MG63 (cell line): ENCODE measurements at regions not wholly inside any gene's neighbourhood (a gene's known extent, or its start where the extent isn't known, plus 50 kb on each side); places are given as distances from the start of the nearest gene placed in this dataset.

Source experiments
- DNase-seq: peaks from one replicate; pipeline ENCODE4 v3.0.0-alpha.2; 2020
- H3K27me3 ChIP-seq: fragments of 250-450 bp; sonication (Bioruptor Pico); 2 replicates; pipeline ENCODE4 v1.5.1; 2020; ENCODE audit warnings: mild to moderate bottlenecking, moderate library complexity
- H3K36me3 ChIP-seq: fragments of 250-450 bp; sonication (Bioruptor Pico); 2 replicates; pipeline ENCODE4 v1.5.1; 2020; ENCODE audit warnings: mild to moderate bottlenecking, moderate library complexity
- H3K4me3 ChIP-seq: fragments of 250-450 bp; sonication (Bioruptor Pico); 2 replicates; pipeline ENCODE4 v1.5.1; 2020; ENCODE audit warnings: mild to moderate bottlenecking, moderate library complexity
- H3K9me3 ChIP-seq: fragments of 250-450 bp; sonication (Bioruptor Pico); 2 replicates; pipeline ENCODE4 v1.5.1; 2020; ENCODE audit warnings: mild to moderate bottlenecking, moderate library complexity

DNA sequence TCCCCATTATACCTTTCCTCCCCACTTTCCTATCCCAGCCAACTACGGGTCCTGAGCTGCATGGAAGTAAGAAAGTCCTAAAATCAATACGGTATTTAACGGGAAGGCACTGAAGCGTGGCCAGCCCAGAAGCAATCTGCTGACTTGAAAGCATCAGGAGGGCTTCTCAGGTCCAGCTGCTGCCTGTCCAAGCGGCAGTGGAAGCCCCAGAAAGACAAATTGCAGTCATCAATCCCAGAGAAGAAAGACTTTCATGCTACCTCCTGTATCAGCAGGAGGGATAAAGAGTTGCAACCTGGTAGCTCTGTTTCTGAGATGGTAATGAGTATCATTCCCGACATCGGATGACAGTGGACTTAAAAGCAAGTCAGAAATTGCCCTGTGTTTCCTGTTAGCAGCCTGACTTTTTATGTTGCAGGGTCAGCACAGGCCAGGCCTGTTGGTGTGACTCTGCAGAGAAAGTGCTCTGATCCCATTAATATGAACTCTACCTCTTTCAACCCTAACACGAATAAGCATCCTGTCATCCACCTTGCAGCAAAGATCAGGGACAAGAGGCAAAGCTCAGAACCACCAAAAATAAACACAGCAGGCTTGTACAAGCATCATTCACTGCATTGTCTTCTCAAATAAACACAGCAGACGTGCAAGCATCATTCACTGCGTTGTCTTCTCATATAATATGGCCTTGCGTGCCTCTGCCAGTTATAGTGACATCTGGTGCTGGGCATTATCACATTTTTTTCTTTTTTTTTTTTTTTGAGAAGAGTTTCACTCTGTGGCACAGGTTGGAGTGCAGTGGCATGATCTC lies 358.6 kb upstream of the CDH11 start:
- no peak for DNase-seq
- Histone ChIP-seq H3K4me3 (no peak overlapping the region), H3K36me3 (no peaks in the 10 kb centered on the region), H3K9me3 (no peaks in the 10 kb centered on the region), H3K27me3 (no peaks in the 10 kb centered on the region)

DNA sequence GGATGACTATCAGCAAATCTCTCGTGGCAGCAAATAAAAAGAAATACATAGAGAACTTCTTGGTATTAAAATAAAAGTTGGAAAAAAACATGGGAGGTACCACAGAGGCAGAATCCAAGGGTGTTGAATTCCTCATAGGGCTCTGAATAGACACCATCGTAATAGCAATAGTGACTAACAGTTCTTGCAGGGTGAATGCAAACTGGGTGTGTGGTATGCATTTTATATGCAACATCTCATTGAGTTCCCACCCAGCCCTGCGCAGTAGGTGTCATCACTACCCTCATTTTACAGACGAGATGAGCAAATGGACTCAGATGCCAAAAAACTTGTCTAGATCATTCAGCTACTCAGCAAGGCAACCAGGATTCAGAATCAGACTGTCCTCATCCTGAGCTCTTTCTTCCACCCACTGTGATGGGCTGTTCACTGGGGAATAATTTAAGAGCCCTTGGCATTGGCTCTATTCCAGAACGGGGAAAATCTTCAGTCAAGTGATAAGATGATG lies 354.6 kb upstream of the CDH11 start:
- H3K4me3 ChIP-seq = no peak overlapping the region

DNA sequence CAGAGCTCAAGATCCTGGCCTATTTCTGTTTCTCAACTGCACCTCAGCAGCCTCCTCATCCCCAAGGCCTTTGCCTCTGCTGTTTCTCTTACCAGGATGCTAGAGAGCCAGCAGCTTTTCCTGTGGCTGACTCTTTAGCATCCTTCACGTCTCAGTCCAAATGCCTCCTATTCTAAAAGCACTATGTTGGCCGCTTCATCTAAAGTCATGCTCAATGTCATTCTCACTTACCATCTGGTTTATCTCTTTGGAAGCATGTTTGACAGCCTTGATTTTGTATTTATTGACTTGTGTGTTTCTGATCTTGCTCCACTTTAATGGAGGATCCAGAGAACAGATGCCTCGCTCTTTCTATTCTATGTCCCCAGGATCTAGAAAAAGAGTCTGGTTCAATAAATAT lies 351.8 kb upstream of the CDH11 start:
- DNase-seq = no peak
- Histone ChIP-seq H3K36me3 (no peaks in the 10 kb centered on the region), H3K4me3 (no peak overlapping the region), H3K27me3 (no peaks in the 10 kb centered on the region), H3K9me3 (no peaks in the 10 kb centered on the region)

More for the DNA sequence above, 354.6 kb upstream of the CDH11 start:
- H3K9me3 ChIP-seq = no peaks in the 10 kb centered on the region
- H3K27me3 ChIP-seq = no peaks in the 10 kb centered on the region
- DNase-seq = no peak
- H3K36me3 ChIP-seq = no peaks in the 10 kb centered on the region

DNA sequence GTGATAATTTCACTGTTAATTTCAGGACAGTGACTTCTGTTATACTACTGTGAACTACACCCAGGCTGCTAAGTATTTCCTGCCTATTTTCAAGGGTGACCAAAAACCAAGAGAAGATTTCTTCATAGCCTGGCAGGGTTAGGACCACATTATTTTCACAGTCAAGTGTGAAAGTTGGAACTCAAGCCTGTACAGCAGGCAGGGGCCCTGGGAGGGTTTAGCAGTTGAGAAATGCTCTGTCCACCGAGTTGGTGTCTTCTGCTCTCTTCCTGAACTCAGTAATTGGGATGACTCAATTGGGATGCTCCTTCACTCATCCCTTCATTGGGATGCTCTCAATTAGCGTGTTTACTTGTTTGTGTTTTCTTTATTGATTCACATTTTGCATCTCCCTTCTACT lies 347.3 kb upstream of the CDH11 start:
- H3K27me3 ChIP-seq = no peaks in the 10 kb centered on the region
- H3K9me3 ChIP-seq = no peaks in the 10 kb centered on the region
- H3K36me3 ChIP-seq = no peaks in the 10 kb centered on the region
- DNase-seq = no peak
- no peak overlapping the region for H3K4me3 ChIP-seq

DNA sequence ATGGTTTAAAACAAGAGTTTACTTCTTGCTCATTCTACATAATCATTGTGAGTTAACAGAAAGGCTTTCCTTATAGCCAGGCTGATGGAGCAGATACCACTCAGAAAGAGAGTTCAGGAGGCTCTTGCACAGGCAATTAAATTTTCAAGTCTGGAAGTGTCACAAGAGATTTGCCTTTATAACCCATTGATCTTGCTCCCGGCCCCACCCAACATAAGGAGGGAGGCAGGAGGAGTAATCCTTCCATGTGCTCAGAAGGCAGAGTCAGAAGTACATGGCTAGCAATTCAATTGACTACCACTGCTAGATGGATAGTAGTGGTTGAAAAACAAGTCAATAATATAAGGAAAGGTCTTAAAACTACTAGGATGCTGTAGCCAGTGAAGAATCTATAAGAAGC lies 346.3 kb upstream of the CDH11 start:
- Histone ChIP-seq H3K4me3 (no peak overlapping the region), H3K9me3 (no peaks in the 10 kb centered on the region), H3K36me3 (no peaks in the 10 kb centered on the region), H3K27me3 (no peaks in the 10 kb centered on the region)
- no peak for DNase-seq

DNA sequence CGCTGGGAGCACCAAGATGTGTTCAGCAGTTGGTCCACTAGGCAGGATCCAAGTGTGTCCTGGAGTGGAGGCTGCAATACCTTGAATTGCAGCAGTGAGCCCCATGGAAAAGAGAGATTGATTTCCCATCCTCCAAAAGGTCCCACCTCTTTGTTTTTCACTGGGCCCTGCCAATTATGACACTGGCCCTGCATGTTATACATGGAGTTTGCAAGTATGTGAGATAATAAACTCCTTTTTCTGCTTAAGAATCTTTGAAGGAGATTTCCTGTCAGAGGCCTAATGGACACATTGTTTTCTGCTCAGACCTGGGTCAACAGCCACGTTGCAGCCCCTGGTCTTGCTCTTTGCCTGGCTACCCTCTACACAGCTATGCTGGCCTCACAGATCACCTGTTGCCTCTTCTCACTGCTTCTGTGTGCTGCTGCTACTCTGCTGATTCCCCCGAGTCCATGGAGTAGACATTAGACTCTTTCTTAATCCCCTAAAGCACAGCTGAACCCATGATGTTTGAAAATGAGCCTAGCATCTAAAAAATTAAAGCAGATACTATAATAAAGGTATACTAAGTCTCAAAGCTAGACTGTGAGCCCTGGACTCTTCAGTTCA lies 341.9 kb upstream of the CDH11 start:
- no peak overlapping the region for H3K4me3 ChIP-seq
- no peaks in the 10 kb centered on the region for H3K36me3 ChIP-seq
- H3K9me3 ChIP-seq = no peaks in the 10 kb centered on the region
- DNase-seq = no peak
- no peaks in the 10 kb centered on the region for H3K27me3 ChIP-seq

DNA sequence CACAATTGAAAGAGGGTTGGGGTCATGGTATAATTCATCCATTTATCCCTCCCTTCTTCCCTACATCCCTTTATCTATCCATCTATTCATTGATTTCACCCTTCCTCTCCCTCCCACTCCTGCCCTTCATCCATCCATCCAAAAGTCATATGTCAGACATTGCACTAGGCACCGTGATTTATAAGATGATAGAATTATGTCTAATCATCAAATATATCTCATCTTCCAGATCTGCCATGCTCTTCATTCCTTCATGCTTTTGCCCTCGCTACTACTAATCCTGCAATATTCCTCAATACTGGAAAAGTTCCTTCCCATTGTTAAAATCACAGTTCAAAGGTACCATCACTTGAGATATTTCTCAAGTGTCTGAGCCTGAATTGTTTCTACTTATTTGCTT lies 335.2 kb upstream of the CDH11 start:
- DNase-seq = no peak
- H3K4me3 ChIP-seq = no peak overlapping the region
- no peaks in the 10 kb centered on the region for H3K27me3 ChIP-seq
- H3K9me3 ChIP-seq = no peaks in the 10 kb centered on the region
- H3K36me3 ChIP-seq = no peaks in the 10 kb centered on the region

DNA sequence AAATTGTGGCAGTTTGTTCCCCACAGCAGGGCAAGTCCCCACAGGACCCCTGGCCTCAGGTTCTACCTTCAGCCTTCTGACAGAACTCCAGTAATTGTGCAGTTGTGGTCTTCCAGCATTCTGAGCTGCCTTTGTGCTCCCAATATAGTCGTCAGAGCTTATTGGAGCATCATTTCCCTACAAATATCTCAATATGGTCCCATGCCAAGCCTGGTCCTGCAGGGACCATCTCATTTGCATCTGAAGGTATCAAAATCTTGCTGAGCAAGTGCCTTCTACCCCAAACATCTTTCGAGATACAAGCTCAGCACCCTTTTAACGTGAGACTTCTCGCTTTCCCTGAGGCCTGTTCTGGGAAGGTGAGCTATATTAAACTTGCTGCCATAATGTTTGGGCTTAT lies 333.9 kb upstream of the CDH11 start:
- DNase-seq = no peak
- H3K36me3 ChIP-seq = no peaks in the 10 kb centered on the region
- H3K27me3 ChIP-seq = no peaks in the 10 kb centered on the region
- no peaks in the 10 kb centered on the region for H3K9me3 ChIP-seq
- no peak overlapping the region for H3K4me3 ChIP-seq

DNA sequence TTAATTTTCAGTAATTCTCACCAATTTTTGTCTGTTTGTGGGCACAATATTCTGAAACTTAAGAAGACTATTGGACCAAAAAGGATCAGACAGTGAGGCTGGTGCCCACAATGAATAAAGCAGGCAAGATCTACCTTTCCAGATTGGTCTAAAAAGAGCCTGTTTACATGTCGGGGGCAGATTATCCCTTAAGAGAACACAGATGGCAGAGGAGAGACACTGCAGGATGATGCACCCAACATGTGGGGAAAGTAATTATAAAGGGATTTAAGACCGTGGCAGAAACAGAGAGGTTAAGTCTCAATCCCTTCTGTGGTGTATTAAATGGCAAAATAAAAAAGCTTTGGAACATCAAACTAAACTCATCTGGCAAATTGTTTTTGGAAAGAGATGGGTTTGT lies 331.8 kb upstream of the CDH11 start:
- DNase-seq = no peak
- Histone ChIP-seq H3K9me3 (no peaks in the 10 kb centered on the region), H3K27me3 (no peaks in the 10 kb centered on the region), H3K4me3 (no peak overlapping the region), H3K36me3 (no peaks in the 10 kb centered on the region)

DNA sequence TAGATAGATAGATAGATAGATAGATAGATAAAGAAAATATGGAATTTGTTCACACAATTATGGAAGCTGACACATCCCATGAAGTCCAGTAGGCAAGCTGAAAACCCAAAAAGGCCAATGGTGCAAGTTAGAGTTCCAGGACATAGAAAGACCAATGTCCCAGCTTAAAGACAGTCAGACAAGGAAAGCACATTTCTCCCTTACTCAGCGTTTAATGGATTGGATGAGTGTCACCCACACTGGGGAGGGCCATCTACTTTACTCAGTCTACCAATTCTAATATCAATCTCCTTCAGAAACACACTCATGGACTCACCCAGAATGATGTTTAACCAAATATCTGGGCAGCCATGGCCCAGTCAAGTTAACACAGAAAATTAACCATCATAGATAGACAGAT lies 327.7 kb upstream of the CDH11 start:
- no peaks in the 10 kb centered on the region for H3K36me3 ChIP-seq
- H3K4me3 ChIP-seq = no peak overlapping the region
- H3K27me3 ChIP-seq = no peaks in the 10 kb centered on the region
- no peak for DNase-seq
- H3K9me3 ChIP-seq = no peaks in the 10 kb centered on the region

DNA sequence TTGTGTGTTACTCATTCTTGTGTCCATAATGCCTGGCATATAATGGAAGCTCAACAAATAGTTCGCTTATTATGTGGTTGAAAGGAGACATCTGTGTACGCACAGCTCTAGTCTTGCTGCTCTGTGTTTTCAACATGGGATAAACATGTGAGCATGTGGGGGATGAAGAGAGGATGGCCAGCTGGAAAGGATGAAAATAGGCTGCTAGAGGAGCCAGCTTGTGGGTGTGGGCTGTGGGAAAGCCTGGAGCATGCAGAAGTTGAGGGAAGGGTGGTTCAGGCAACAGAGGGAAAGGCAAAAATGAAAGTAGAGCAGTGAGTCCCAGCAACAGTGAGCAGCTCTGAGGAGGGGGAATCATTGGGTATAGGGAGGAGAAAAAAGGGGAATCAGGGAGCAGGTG lies 324.6 kb upstream of the CDH11 start:
- no peaks in the 10 kb centered on the region for H3K9me3 ChIP-seq
- H3K27me3 ChIP-seq = no peaks in the 10 kb centered on the region
- no peak overlapping the region for H3K4me3 ChIP-seq
- no peak for DNase-seq
- H3K36me3 ChIP-seq = no peaks in the 10 kb centered on the region

DNA sequence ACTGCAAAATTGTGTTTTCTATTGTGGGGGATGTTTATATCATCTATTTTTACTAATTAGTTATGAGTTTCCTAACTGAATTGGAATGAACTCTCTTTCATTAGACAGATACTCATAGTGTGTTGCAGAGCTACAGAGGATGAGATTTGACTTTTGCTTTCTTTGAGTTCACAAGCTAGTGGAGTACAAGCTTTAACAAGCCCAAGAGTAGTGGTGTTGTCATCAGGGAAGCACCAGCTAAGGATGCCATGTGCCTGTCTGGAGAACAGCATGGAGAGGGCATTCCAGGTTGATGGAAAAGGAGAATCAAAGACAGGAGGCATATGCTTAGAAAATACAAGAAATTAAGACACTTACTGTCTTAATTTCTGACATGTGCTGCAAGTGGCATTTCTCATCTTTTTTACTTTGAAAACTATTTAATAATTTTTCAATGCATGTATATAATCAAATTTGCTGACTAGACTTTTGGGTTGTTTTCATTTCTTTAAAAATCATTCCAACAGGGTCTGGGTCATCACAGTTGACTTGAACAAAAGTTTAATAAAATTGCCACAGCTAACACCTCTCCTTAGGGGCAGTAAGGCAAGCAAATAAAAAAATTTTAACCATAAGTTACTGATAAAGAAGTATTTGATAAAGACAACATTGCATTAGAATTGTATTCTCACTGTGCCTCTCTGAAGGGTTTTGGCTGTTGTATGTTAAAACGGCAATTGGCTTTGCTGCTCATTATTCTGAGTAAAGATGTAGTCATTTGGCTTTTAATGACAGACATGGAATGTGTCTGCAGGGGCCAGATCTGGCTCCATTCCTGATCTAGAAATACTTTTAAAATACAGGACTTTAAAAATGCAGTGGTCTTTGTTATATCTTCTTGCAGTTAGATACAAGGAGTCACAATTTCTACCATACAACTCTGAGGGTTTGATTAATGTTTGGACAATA lies 323.7 kb upstream of the CDH11 start:
- no peaks in the 10 kb centered on the region for H3K36me3 ChIP-seq
- H3K9me3 ChIP-seq = no peaks in the 10 kb centered on the region
- H3K4me3 ChIP-seq = no peak overlapping the region
- DNase-seq = no peak
- no peaks in the 10 kb centered on the region for H3K27me3 ChIP-seq

DNA sequence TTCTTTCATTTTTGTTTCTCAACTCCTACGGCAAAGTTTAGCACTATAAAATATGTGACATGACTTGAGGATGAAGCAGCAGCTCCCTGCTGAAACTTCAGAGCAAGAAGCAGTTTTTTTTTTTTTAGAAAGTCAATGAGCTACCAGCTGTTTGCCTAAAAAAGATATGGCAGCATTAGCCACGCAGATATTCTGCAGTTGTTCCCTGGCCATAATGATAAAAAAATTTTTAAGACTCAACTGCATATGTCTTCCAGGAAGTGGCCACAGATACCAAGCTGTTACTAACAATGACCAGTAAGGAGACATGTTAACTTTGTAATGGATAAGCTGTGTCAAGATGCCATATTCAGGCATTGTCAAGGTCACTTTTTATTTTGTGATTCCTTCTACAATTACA lies 319.6 kb upstream of the CDH11 start:
- no peaks in the 10 kb centered on the region for H3K9me3 ChIP-seq
- H3K4me3 ChIP-seq = no peak overlapping the region
- DNase-seq = no peak
- H3K36me3 ChIP-seq = no peaks in the 10 kb centered on the region
- no peaks in the 10 kb centered on the region for H3K27me3 ChIP-seq

DNA sequence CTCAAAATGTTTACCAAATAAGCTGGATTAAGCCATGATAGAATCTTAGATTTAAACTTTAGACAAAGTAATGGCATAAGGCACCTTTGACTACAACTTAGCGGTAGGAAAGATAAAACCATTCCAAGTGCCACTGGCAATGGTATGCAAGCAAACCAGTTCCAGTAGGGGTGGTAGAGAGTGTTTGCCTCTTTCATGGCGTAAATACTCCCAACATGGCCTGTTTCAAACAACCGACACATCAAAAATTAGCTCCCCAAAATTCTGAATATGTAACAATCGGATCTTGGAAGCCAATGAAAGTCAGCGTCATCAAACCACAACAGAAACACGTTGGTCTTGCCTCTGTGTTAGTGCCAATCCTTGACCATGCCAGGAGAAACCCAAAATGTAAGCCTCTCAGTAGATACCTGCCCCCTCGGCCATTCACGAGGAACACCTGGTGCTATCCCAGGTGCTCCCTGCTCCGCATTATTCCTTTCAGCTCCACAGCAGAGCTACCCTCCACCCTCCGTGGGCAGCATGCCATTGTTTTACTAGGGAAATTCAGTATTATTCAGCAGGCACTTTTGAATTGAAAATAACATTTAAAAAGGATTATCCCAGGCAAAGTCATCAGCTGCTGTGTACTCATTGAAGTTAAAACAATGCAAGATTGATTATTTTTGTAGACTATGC lies 307.8 kb upstream of the CDH11 start:
- H3K27me3 ChIP-seq = no peaks in the 10 kb centered on the region
- no peak overlapping the region for H3K4me3 ChIP-seq
- H3K36me3 ChIP-seq = no peaks in the 10 kb centered on the region
- DNase-seq = no peak
- H3K9me3 ChIP-seq = no peaks in the 10 kb centered on the region

DNA sequence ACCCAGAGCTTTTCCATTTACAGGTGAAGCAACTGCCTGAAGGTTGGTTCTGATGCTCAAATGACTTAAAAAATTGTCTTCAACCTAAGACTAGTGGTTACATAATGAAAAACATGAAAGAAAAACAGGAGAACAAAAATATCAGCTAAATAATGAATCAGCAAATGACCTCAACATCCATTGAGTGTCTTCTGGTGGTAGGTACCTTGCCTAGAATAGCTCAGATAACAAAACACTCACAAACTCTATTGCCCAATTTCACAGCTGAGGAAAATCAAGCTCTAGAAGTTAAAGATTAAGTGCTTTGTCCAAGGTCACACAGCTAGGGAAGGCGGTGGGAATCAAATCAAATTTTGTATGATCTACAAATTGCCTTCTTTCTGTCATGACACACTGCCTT lies 304.6 kb upstream of the CDH11 start:
- H3K9me3 ChIP-seq = no peaks in the 10 kb centered on the region
- no peaks in the 10 kb centered on the region for H3K27me3 ChIP-seq
- H3K36me3 ChIP-seq = no peaks in the 10 kb centered on the region
- no peak for DNase-seq
- H3K4me3 ChIP-seq = no peak overlapping the region

DNA sequence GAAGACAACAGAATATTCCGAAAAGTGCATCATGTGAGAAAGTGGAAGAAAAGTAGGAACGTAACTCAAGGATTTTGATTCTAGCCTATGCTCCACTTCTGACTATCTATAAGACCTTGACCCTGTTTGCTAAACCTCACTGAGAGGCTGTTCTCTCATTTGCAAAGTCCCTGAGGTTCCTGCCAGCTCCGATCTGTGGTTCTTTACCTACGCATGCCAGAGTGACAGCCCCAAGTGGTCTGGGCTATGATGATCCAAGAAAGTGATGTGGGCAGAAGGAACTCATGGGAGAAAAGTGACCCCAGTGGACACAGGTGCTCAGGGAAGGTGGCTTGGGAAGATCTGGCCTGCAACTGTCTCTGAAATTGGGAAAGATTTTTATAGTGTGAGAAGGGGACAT lies 301.1 kb upstream of the CDH11 start:
- Histone ChIP-seq H3K4me3 (no peak overlapping the region), H3K9me3 (no peaks in the 10 kb centered on the region), H3K36me3 (no peaks in the 10 kb centered on the region), H3K27me3 (no peaks in the 10 kb centered on the region)
- DNase-seq = no peak

DNA sequence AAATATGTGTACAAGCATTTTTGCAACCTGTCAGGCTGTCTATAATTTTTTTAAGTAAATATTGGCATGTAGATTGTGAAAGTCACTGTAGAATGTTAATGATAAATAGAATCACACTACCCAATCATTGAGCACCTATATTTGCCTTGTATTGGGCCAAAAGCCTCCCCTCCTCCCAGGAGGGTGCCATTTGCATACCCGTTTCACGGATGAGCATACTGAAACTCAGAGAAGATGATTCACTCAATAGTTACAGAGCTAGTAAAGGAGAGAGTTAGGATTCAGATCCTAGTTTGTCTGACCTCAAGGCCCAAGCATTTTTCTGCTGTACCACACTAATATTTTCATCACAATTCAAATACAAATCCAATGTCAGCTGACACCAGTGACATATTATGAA lies 299.7 kb upstream of the CDH11 start:
- no peaks in the 10 kb centered on the region for H3K9me3 ChIP-seq
- no peak overlapping the region for H3K4me3 ChIP-seq

More for the DNA sequence above, 299.7 kb upstream of the CDH11 start:
- no peak for DNase-seq
- no peaks in the 10 kb centered on the region for H3K27me3 ChIP-seq
- no peaks in the 10 kb centered on the region for H3K36me3 ChIP-seq
